ENCODE measurements at regions not wholly inside any gene's neighbourhood (a gene's known extent, or its start where the extent isn't known, plus 50 kb on each side); places are given as distances from the start of the nearest gene placed in this dataset.

- TF ChIP-seq CTCF (IDR thresholded peaks at IDR 0.05) (no peak), POLR2A (IDR thresholded peaks at IDR 0.05) (no peak)
These were observed 74.2 kb upstream of the RNF217 start for GRCh38 chr6:124887872-124888580.
